ENCODE measurements at regions not wholly inside any gene's neighbourhood (a gene's known extent, or its start where the extent isn't known, plus 50 kb on each side); places are given as distances from the start of the nearest gene placed in this dataset.

- TF ChIP-seq POLR2A (IDR thresholded peaks at IDR 0.05) (no peak), CTCF (IDR thresholded peaks at IDR 0.05) (no peak)
These were observed 111.9 kb upstream of the LPAR1 start for GRCh38 chr9:111150181-111150580.
